NCI-H2107 treated with DMSO at 0.1 percent for 48 hours (cell line): ENCODE measurements at regions not wholly inside any gene's neighbourhood (a gene's known extent, or its start where the extent isn't known, plus 50 kb on each side); places are given as distances from the start of the nearest gene placed in this dataset.
"Not testable (repeated sequence)": the region's sequence is repeated elsewhere in the genome, so short reads cannot be mapped to it uniquely, and the experiment has no call there.

ENCODE experiments used
- DNase-seq: peaks from one replicate; lab custom pipeline; 2025; ENCODE audit not compliant: unreplicated experiment; lab: John Stamatoyannopoulos, UW

DNA sequence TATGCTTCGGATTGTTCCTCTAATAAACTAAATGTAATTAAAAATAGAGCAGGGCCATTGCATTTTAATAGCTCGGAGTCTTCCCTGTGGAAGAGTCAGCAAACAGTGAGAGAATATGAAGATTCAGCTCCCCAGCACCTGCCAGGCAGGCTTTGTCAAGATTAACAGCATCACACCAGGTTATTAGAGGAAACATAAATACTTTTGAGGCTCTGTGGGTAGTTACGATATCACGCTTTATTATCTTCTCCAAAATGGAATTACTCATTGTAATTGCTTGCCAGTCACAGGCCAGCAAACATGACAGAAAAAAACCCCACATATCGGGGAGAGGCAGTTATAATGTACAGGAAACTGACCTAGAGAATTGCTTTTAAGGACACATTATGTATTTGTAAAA is 303.9 kb downstream of the CPS1 start:
- peak; percentile 37 for DNase-seq

DNA sequence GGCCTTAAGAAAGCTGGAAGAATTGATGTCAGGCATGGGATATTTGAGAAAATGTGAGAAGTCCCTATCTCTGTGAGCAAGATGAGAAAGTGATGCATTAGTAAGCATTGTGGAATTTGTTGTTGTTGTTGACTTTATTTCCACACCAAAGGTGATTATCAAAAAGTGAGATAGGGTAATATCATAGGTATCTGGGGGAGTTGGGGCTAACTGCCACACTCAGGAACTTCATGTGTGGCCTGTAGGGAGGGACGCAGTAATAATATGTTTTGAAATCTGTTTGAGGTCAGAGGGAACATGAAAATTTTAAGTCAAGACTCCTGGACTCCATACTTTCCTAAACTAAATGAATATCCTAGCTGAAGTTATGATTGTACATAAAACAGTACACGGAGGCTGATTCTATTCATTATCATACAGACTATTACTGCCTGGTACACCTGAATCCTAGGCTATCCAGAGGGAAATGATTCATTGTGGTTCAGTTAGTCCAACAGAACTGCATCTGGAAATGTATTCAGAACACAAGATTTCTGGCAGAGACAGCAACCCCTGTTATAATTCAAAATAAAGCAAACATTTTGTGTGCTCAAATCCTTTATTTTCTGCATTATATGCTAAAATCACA is 304.8 kb downstream of the CPS1 start:
- DNase-seq: no peak

DNA sequence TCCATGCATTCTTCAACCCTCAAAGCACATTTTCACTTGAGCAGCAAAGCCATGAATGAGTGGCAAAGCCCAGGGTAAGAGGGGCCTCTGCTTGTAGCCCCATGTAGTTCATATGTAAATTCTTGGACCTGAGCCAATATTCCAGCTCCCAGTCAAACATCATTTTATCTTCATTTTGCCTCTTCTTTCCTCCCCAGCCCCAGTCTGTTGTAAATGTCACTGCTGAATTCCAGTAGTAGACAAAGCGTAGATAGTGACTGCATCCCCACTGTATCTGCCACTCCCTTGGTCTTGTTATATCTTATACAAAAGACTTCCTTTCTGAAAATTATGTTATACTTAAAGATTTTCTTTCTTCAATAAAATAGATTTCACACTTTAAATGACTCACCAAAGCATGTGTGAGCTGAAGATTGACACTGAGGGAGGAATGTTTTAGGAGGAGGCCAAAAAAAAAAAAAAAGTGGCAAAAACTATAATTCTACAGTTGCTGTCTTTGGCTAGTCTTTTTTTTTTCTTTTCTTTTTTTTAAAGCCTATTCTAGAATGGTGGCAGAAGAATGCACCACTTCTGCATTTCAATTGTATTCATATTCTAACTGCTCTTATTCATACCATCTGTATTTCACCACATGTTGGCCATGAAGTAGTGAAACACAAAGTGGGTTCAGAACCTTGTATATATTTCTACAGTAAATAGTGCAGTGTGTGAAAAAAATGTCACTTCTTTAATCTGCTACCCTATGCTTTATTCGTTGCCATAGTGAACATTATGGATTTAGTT is 306.1 kb downstream of the CPS1 start:
- DNase-seq: no peak

DNA sequence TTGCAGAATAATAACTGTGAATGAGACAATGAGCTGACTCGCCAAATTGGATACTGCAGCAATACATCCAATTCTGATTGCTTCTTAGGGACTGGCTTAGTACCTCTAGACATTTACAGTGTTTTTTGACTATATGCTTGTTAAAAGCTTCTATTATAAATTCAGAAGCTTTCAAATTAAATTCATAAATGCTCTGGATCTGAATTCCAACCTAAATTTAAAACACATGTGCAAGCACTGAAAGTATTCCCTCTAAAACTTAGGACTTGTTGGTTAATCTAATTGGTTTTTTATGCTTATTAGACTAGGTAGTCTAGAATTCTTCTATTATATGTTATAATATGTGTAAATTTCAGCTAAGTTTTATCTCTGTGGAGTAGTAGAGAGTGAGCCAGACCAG is 306.9 kb downstream of the CPS1 start:
- DNase-seq: no peak

DNA sequence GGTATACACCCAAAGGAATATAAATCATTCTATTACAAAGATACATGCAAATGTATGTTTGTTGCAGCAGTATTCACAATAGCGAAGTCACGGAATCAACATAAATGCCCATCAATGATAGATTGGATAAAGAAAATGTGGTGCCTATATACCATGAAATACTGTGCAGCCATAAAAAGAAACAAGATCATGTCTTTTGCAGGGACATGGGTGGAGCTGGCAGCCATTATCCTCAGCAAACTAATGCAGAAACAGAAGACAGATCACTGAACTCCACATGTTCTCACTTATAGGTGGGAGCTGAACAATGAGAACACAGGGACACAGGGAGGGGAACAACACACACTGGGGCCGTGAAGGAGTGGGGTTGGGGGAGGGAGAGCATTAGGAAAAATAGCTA is 315.2 kb downstream of the CPS1 start:
- DNase-seq: not testable (repeated sequence)

DNA sequence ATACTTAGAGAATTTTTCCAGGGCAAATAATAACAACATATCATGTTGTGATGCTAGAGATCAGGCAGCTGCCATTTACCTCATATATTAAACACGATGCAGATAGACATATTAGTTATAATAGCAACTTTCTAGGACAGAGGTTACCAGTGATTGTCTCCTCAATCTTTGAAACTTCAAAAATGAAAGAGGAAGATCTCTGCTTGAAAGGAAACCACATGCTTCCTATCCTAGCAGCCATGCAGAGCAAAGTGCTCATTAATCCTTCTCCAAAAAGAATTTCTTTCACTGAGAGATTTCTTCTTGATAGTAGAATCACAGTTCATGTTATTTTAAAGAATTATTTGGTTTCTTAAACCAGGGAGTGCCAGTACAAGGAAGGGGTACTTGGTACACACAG is 317.2 kb downstream of the CPS1 start:
- DNase-seq: no peak

DNA sequence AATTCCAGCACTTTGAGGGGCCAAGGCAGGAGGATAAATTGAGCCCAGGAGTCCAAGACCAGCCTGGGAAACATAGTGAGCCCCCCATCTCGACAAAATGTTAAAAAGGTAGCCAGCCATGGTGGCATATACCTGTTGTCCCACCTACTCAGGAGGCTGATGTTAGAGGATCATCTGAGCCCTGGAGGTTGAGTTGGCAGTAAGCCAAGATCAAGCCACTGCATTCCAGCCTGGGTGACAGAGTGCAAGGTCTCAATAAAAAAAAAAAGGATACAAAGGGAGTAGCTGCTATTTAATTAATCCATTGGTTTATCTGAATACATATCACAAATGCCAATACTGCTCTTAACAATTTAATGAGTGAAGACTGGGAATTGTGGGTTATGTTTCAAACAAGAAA is 327.8 kb downstream of the CPS1 start:
- DNase-seq: no peak

DNA sequence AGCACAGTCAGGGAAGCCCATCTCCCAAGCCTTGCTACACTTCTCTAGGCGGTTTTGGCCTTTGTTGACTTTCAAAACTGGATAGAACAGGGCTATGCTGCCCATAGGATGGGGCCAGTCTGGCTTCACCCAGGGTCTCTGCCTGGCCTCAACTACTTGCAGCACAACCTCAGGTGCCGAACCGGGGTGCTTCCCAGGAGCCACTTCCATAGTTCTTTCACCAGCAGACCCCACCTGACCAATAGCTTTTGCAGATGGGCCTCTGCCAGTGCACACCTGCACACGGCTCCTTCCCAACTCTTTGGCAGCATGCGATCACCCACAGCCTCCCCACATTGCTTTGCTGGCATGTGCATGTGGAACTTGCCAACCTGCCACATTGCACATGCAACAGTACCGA is 331.6 kb downstream of the CPS1 start:
- DNase-seq: no peak

DNA sequence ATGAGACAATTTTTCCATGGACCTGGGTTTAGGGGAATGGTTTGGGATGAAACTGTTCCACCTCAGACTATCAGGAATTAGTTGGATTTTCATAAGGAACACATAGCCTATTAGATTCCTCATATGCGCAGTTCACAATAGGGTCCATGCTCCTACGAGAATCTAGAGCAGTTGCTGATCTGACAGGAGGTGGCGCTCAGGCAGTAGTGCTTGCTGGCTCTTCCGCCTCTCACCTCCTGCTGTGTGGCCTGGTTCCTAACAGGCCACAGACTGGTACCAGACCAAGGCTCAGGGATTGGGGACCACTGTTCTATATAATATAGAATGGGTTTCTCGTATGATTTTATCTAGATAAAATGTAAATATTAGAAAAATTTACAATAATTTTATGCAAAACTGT is 338.7 kb downstream of the CPS1 start:
- DNase-seq: no peak

DNA sequence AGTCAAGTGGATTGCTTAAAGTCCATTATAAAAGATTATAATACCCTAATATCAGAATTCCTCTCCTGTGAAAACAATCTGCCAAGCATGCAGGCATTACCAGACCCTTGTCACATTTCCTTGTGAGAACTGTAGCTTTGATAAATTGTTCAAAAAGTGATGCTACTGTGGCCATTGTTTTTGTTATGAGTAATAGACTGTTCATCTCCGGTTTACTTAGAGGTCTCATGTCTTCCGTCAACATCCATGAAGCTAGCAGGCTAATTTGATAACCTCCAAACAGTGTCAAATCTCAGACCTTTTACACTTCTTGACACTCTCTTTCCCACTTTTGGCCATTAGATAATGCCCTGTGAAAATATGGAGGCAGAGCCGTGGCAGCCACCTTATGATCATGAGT is 342.7 kb downstream of the CPS1 start:
- no peak for DNase-seq

DNA sequence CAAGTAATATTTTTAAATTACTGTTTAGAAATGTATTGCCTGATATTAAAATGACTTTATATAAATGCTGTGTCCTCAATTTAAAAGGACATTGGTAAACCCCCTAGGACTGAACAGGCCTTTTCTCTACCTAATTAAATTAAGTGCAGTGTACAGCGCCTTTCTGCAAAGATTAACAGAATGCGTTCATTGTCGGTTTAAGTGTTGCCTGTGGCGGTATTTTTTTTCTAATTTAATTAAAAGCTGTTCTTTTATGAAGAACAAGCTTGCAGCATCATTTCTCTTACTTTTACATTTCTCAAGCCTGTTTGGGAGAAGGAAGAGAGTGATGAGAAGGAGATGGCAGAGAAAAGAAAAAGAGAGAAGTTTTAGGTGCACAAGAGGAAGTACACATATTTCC is 344.9 kb downstream of the CPS1 start:
- DNase-seq: no peak

DNA sequence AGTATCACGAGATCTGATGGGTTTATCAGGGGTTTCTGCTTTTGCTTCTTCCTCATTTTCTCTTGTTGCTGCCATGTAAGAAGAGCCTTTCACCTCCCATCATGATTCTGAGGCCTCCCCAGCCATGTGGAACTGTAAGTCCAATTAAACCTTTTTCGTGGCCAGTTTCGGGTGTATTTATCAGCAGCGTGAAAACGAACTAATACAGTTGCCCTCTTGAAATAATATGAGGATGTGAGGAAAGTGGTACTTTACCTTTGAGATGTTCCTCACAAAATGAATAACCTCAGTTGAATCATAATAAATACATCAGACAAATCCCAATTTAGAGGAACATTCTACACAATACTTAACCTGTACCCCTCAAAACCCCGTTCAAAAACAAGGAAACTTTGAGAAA is 356.4 kb downstream of the CPS1 start:
- DNase-seq: no peak

DNA sequence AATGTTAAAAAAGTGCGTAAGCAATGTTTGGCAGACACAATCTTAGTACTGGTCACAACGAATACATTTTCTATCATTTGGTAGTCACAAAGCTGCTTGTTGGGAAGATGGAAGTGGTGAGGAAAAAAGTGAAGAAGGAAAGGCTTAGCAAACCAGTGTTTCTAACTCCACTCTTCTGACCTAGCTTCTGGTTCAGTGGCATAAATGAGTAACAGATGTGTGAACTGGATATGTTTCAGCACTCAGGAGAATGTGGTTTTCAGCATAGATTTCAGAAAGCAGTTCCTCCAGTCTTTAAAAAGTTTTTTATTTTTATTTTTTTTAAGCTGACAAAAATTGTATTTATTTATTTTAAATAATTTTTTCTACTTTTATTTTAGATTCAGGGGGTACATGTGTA is 357.1 kb downstream of the CPS1 start:
- no peak for DNase-seq

DNA sequence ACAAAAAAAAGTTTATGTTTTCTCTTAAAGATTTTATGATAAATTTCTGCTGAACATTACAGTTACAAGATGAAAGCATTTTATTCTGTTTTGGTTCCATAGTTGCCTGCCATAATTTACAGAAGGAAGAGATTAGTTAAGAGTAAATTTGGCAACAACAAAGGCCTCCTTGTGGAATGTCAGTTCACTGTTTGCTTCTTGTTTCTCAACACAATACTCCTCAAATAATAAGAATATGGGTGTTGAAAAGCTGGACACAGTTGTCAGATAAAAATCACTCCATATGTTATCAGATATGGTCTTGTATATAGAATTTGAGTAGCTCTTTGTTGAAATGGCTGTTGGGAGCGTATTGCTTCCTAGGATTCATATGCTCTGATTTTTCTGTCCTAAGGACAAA is 359.5 kb downstream of the CPS1 start:
- DNase-seq: no peak

DNA sequence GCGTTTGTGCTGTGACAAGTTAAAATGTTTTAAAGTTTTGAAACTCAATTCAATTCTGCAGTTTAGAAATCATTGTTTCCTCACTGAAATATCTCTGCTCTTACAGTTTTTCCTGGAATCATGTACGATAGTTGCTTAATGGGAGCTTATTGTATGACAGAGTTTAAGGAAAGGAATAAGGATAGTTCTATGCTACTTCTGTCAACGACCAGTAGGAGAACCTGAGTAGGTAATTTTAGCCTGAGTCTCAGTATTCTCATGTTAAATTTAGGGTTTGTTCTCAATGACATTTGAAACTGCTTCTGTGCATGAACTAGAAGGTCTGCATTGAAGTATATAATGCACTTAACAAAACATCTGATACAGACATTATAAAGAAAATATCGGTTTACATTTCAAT is 361.1 kb downstream of the CPS1 start:
- DNase-seq: peak; percentile 19

DNA sequence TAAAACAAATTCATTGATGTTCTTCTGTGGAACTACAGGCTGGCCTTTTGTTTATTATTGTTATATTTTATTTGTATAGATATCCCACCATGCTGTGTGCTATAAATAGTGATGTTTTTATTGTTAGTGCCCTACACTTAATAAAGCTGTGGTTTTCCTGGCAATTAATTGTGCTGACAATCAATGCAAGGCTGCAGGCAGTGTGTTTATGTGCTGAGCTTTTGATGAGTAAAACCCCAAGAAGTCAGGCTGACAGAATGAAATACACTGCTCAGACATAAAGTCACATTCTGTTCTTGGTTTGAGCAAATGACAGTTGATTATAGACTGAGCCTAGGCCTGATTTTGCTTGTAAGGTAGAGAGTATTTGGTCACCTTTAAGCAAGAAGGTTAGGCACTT is 362.7 kb downstream of the CPS1 start:
- DNase-seq: no peak

DNA sequence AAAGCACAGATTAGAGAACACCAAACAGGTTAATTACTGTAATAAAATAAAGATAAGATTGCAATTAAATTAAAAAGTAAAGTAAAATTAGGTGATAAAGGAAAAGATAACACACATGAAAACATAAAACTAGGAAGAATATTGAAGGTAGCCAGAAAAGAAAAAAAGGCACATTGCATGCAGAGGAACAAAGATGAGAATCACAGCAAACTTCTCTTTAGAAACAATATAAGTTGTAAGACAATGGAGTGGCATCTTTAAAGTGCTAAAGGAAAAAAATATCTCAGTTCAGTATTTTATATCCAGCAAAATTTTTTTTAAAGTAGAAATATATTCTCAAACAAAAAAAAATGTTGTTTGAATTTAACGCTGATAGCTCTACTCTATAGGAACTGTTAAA is 366.0 kb downstream of the CPS1 start:
- no peak for DNase-seq

DNA sequence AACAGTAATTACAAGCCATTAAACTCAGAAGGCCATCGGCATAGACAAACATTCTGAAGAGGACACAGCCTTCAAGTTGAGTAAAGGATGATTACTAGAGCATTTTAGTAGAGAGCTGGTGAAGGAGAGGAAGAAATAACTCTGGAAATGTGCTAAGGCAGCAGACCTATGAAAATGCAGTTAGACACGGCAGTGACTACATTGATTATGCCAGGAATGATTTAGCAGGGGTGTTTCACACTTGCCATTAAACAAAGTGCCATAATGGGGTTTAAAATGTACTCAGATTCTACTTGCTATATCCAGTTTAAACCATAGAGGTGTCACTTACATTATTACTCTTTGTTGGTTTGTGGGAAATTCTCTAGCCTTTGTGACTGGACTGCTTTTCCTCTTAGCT is 372.3 kb downstream of the CPS1 start:
- no peak for DNase-seq

DNA sequence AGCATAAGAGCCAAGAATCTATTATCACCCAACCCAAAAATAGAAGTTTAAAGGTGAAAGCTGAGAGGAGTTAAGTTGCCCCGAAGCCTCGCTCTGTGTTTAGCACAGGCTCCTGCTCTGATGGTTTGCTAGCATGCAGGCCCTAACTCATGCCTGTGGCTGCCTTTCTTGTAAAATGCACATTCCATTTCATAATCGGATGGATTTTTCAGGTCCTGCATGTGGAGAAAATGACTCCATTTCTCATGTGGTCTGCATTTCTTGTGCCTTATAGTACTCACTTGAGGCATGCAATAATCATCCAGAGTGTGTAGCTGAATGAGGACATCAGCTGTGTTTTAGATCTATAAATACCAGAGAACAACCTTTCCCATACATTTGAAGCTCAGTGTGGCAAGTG is 381.8 kb downstream of the CPS1 start:
- DNase-seq: no peak

DNA sequence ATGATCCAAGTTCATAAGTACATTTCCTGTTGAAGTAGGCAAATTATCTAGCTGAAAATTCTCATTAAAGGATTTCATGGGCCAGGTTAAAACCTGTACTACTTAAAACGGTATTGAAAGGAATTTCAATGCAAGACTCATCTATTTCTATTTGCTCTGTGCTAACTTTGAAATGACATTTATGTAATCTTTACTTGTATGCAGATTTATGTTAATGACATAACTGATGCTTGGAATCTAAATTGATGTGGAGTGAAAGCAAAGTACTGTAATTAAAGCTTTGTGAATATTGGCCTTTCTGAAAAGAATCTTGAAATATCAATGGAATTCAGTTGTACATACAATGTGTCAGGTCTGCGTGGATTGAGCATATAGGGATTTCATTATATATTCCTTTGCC is 390.0 kb downstream of the CPS1 start:
- DNase-seq: no peak

DNA sequence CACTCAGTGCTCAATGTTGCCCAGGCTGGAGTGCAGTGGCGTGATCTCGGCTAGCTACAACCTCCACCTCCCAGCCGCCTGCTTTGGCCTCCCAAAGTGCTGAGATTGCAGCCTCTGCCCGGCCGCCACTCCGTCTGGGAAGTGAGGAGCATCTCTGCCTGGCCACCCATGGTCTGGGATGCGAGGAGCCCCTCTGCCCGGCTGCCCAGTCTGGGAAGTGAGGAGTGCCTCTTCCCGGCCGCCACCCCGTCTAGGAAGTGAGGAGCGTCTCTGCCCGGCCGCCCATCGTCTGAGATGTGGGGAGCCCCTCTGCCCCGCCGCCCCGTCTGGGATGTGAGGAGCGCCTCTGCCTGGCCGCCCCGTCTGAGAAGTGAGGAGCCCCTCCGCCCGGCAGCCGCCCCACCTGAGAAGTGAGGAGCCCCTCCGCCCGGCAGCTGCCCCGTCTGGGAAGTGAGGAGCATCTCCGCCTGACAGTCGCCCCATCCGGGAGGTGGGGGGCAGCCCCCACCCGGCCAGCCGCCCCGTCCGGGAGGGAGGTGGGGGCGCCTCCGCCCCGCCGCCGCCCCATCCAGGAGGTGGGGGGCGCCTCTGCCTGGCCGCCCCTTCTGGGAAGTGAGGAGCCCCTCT is 394.1 kb downstream of the CPS1 start:
- DNase-seq: not testable (repeated sequence)

DNA sequence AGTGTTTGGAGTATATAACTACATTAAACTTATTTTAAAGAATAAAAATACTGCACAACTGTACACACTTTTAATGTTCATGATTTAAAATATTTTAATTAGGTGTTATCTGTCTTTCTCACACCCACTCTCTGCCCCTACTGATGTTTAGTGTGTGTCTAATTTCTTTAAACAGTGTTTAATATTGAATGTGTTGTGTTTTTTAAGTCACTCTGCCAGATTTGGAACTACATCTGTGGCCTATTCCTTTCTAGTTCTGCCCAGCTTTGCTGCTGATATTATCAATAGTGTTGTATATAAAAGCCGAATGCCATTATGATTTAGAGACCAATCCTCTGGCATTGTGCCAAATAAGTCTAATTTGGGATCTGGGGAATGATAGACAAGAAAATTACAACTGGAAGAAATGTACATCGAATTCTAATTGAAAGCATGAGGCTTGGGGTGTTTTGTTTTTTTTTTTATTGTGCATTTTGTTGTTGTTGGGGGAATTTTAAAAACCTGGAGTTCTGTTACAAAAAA is 398.0 kb downstream of the CPS1 start:
- no peak for DNase-seq
